B cell (primary cell): ENCODE measurements at regions not wholly inside any gene's neighbourhood (a gene's known extent, or its start where the extent isn't known, plus 50 kb on each side); places are given as distances from the start of the nearest gene placed in this dataset.

ENCODE experiments used
- EZH2 ChIP-seq: IDR thresholded peaks from 2 replicates; pipeline ENCODE4 v1.6.1; 2012; ENCODE audit warnings: borderline replicate concordance, low read depth, mild to moderate bottlenecking, moderate library complexity, low read length; ENCODE audit not compliant: insufficient read depth, poor library complexity, severe bottlenecking
- TF ChIP-seq, protein P1 (sequence below): fragments of 200-600 bp; IDR thresholded peaks from one replicate; pipeline ENCODE4 v1.8.0; 2022; ENCODE audit warnings: antibody characterized with exemption, mild to moderate bottlenecking

DNA sequence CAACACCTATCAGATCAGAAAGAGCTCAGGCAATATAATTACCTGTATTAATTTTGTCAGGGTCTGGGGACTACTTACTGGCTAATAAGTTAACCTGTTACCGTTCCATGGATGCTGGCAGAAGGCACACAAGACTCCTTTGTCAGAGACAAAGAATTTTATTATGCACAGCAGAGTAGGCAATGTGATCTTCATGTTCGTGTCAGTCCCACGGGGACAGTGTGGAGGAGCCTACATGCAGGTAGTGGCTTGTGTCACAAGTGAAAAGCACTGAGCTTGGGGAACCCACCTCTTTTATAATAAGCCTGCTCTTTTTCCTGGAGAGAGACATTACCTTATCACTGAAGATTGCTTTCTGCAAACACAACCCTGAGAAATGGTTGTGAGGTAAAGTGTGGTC is 96.9 kb downstream of the CD164 start:
- TF ChIP-seq, protein P1, sequence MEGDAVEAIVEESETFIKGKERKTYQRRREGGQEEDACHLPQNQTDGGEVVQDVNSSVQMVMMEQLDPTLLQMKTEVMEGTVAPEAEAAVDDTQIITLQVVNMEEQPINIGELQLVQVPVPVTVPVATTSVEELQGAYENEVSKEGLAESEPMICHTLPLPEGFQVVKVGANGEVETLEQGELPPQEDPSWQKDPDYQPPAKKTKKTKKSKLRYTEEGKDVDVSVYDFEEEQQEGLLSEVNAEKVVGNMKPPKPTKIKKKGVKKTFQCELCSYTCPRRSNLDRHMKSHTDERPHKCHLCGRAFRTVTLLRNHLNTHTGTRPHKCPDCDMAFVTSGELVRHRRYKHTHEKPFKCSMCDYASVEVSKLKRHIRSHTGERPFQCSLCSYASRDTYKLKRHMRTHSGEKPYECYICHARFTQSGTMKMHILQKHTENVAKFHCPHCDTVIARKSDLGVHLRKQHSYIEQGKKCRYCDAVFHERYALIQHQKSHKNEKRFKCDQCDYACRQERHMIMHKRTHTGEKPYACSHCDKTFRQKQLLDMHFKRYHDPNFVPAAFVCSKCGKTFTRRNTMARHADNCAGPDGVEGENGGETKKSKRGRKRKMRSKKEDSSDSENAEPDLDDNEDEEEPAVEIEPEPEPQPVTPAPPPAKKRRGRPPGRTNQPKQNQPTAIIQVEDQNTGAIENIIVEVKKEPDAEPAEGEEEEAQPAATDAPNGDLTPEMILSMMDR = no peak
- no peak for TF ChIP-seq EZH2
